CD14-positive monocyte (primary cell): ENCODE measurements at regions not wholly inside any gene's neighbourhood (a gene's known extent, or its start where the extent isn't known, plus 50 kb on each side); places are given as distances from the start of the nearest gene placed in this dataset.

Source experiments
- DNase-seq, 3 donors: peaks; one replicate each; pipeline ENCODE4 v3.0.0-alpha.2; 2011 to 2022
- H2AFZ ChIP-seq: 2 replicates; pipeline ENCODE4 v1.6.0; 2012; ENCODE audit warnings: mild to moderate bottlenecking, low read depth, low read length, inconsistent platforms; ENCODE audit not compliant: insufficient read depth, poor library complexity, severe bottlenecking
- H3K27ac ChIP-seq, 2 donors: 1 replicate in 1 of 2; 2 replicates in 1 of 2; pipeline ENCODE4 v1.5.1; 2012 to 2013; ENCODE audit warnings: low read length in 2 of 2, control low read depth in 1 of 2, inconsistent platforms in 1 of 2, low read depth in 1 of 2, mild to moderate bottlenecking in 1 of 2
- H3K27me3 ChIP-seq, 2 donors: one replicate each; pipeline versions ENCODE4 v1.6.0 to v1.6.1; 2011 to 2013; ENCODE audit warnings: low read length in 2 of 2; ENCODE audit not compliant: control insufficient read depth in 2 of 2, insufficient read depth in 2 of 2
- H3K36me3 ChIP-seq, 2 donors: replicated peaks in 1 of 2; 1 replicate in 1 of 2; 2 replicates in 1 of 2; pipeline versions ENCODE4 v1.5.1 to v1.6.1; 2012 to 2013; ENCODE audit warnings: low read length in 2 of 2, control low read depth in 1 of 2, inconsistent platforms in 1 of 2, mild to moderate bottlenecking in 1 of 2; ENCODE audit not compliant: insufficient read depth in 2 of 2, control insufficient read depth in 1 of 2
- H3K4me1 ChIP-seq, 2 donors: 1 replicate in 1 of 2; 2 replicates in 1 of 2; pipeline versions ENCODE4 v1.5.1 to v1.6.1; 2012 to 2013; ENCODE audit warnings: low read length in 2 of 2, control low read depth in 1 of 2, inconsistent platforms in 1 of 2, mild to moderate bottlenecking in 1 of 2, moderate library complexity in 1 of 2; ENCODE audit not compliant: insufficient read depth in 2 of 2, control insufficient read depth in 1 of 2
- H3K4me2 ChIP-seq: replicated peaks from 2 replicates; pipeline ENCODE3; 2012; ENCODE audit warnings: low read length, moderate library complexity, mild to moderate bottlenecking; ENCODE audit not compliant: poor library complexity, severe bottlenecking; ENCODE audit errors: extremely low read depth
- H3K4me3 ChIP-seq, 3 experiments: fragments of 200-600 bp in 1 of 3; sonication (generic) in 1 of 3; replicated peaks in 1 of 3; 1 replicate in 2 of 3; 2 replicates in 1 of 3; pipeline ENCODE4 v1.5.1; 2011 to 2013; ENCODE audit warnings: low read length in 3 of 3, mild to moderate bottlenecking in 3 of 3, control low read depth in 2 of 3, low read depth in 2 of 3, inconsistent platforms in 1 of 3, moderate library complexity in 1 of 3
- H3K79me2 ChIP-seq: 2 replicates; pipeline ENCODE4 v1.6.0; 2012; ENCODE audit warnings: mild to moderate bottlenecking, control low read depth, inconsistent platforms, low read length, moderate library complexity; ENCODE audit not compliant: insufficient read depth
- H3K9ac ChIP-seq: 2 replicates; pipeline ENCODE4 v1.6.0; 2017; ENCODE audit warnings: low read length, mild to moderate bottlenecking; ENCODE audit not compliant: insufficient read depth, poor library complexity, severe bottlenecking
- H3K9me3 ChIP-seq, 2 donors: replicated peaks in 1 of 2; 1 replicate in 1 of 2; 2 replicates in 1 of 2; pipeline versions ENCODE4 v1.5.1 to v1.6.1; 2012 to 2013; ENCODE audit warnings: low read length in 2 of 2, control low read depth in 1 of 2; ENCODE audit not compliant: control insufficient read depth in 1 of 2, insufficient read depth in 1 of 2
- H4K20me1 ChIP-seq: 2 replicates; pipeline ENCODE4 v1.6.0; 2012; ENCODE audit warnings: mild to moderate bottlenecking, low read length, control low read depth, moderate library complexity; ENCODE audit not compliant: insufficient read depth
- H3K27ac Mint-ChIP-seq, 7 donors: one replicate each; pipeline ENCODE4 v1.8.0; 2020; ENCODE audit warnings: mild to moderate bottlenecking in 7 of 7, mixed read lengths in 7 of 7, moderate library complexity in 6 of 7, inconsistent platforms in 2 of 7
- H3K27me3 Mint-ChIP-seq, 3 donors: one replicate each; pipeline ENCODE4 v1.8.0; 2021 to 2022; ENCODE audit warnings: low read depth in 3 of 3, mild to moderate bottlenecking in 3 of 3, mixed read lengths in 3 of 3, moderate library complexity in 3 of 3, inconsistent platforms in 1 of 3
- H3K36me3 Mint-ChIP-seq, 2 donors: one replicate each; pipeline ENCODE4 v1.8.0; 2020; ENCODE audit warnings: mixed read lengths in 2 of 2, inconsistent platforms in 1 of 2, mild to moderate bottlenecking in 1 of 2
- H3K4me1 Mint-ChIP-seq: one replicate; pipeline ENCODE4 v1.8.0; 2020; ENCODE audit warnings: mild to moderate bottlenecking, mixed read lengths
- H3K4me3 Mint-ChIP-seq, 2 donors: one replicate each; pipeline ENCODE4 v1.8.0; 2020; ENCODE audit warnings: mild to moderate bottlenecking in 2 of 2, mixed read lengths in 2 of 2, moderate library complexity in 1 of 2
- H3K9me3 Mint-ChIP-seq, 7 donors: one replicate each; pipeline ENCODE4 v1.8.0; 2020 to 2022; ENCODE audit warnings: mixed read lengths in 7 of 7, mild to moderate bottlenecking in 6 of 7, moderate library complexity in 6 of 7, inconsistent platforms in 2 of 7
- CTCF ChIP-seq: fragments of 200-600 bp; IDR thresholded peaks from one replicate; pipeline ENCODE4 v1.8.0; 2022; ENCODE audit warnings: antibody characterized with exemption, mild to moderate bottlenecking
- WGBS: methylation state at CpG from one replicate; pipeline ENCODE4 v1.1.5; 2013; ENCODE audit warnings: missing lambda C conversion rate; ENCODE audit not compliant: insufficient coverage; 5-methylcytosine and 5-hydroxymethylcytosine counted together
- intact Hi-C, 2 donors: fragments of 100-400 bp; cut with micrococcal nuclease; formaldehyde crosslinking; loops; one replicate each; pipeline versions ENCODE4 v1.15.0 to v1.15.1; 2023

GRCh38 chr5:116664988-116665387 lies 90.4 kb upstream of the SEMA6A start:
- intact Hi-C loops, result no loop called here
- Histone ChIP-seq H3K9ac (no peak overlapping the region), H3K4me3 (no peak overlapping the region), H3K36me3 (no peaks in the 10 kb centered on the region), H3K27ac (no peak overlapping the region), H3K4me1 (no peaks in the 10 kb centered on the region), H3K9me3 (peaks cover 12 to 21% of the 10 kb centered on the region in 2 donors), H3K79me2 (no peaks in the 10 kb centered on the region), H3K27me3 (no peaks in the 10 kb centered on the region), H4K20me1 (no peaks in the 10 kb centered on the region), H2AFZ (no peak overlapping the region), H3K4me2 (no peak overlapping the region)
- DNase-seq, result no peak
- peaks cover 5 to 26% (median 15%) of the 10 kb centered on the region in 7 donors for H3K9me3 Mint-ChIP-seq
- peaks cover 0 to 2% (median 0%) of the 10 kb centered on the region in 3 donors for H3K27me3 Mint-ChIP-seq
- WGBS, result 70% methylated on average over 5 of the region's 5 CpGs
- H3K4me1 Mint-ChIP-seq, result no peaks in the 10 kb centered on the region
- TF ChIP-seq CTCF, result no peak
- H3K4me3 Mint-ChIP-seq, result no peak overlapping the region
- H3K27ac Mint-ChIP-seq, result no peak overlapping the region
- no peaks in the 10 kb centered on the region for H3K36me3 Mint-ChIP-seq

GRCh38 chr5:116663081-116663480 lies 88.5 kb upstream of the SEMA6A start:
- intact Hi-C loops, result no loop called here

More at GRCh38 chr5:116663081-116663480, 88.5 kb upstream of the SEMA6A start:
- no peak overlapping the region for H3K27ac ChIP-seq
- no CpG with 5 or more reads among the region's 1 CpG for WGBS
- H3K4me1 ChIP-seq, result no peaks in the 10 kb centered on the region
- no peak for DNase-seq
- no peaks in the 10 kb centered on the region for H4K20me1 ChIP-seq
- Mint-ChIP-seq H3K4me1 (no peaks in the 10 kb centered on the region), H3K27me3 (peaks cover 0 to 2% (median 0%) of the 10 kb centered on the region in 3 donors), H3K9me3 (peaks cover 5 to 26% (median 15%) of the 10 kb centered on the region in 7 donors), H3K4me3 (no peak overlapping the region), H3K36me3 (no peaks in the 10 kb centered on the region), H3K27ac (no peak overlapping the region)
- H2AFZ ChIP-seq, result no peak overlapping the region
- H3K9me3 ChIP-seq, result peaks cover 12 to 21% of the 10 kb centered on the region in 2 donors
- no peaks in the 10 kb centered on the region for H3K79me2 ChIP-seq
- H3K36me3 ChIP-seq, result no peaks in the 10 kb centered on the region
- no peak overlapping the region for H3K9ac ChIP-seq
- no peak overlapping the region for H3K4me2 ChIP-seq
- no peak overlapping the region for H3K4me3 ChIP-seq
- no peaks in the 10 kb centered on the region for H3K27me3 ChIP-seq
- TF ChIP-seq CTCF, result no peak
